Erythroblast (primary cell): ENCODE measurements at regions not wholly inside any gene's neighbourhood (a gene's known extent, or its start where the extent isn't known, plus 50 kb on each side); places are given as distances from the start of the nearest gene placed in this dataset.

Source experiments
- GATA1 ChIP-seq: IDR thresholded peaks from 2 replicates; pipeline ENCODE4 v1.6.1; 2011; ENCODE audit warnings: low read depth, mild to moderate bottlenecking, control low read depth, low read length, moderate library complexity
- POLR2A ChIP-seq: IDR thresholded peaks from 2 replicates; pipeline ENCODE4 v1.6.1; 2011; ENCODE audit warnings: mild to moderate bottlenecking, low read length

- TF ChIP-seq POLR2A (no peak), GATA1 (no peak)
Measured at GRCh38 chr17:74132354-74132753, 71.1 kb upstream of the RPL38 start.
